Esophagus squamous epithelium (tissue), 4 donors: ENCODE measurements at regions not wholly inside any gene's neighbourhood (a gene's known extent, or its start where the extent isn't known, plus 50 kb on each side); places are given as distances from the start of the nearest gene placed in this dataset.

Experiments used
- POLR2A ChIP-seq, 4 donors: fragments of 450-650 bp; IDR thresholded peaks; one replicate each; pipeline ENCODE4 v1.6.1; 2017; ENCODE audit warnings: antibody characterized with exemption in 4 of 4, mild to moderate bottlenecking in 4 of 4, moderate library complexity in 3 of 4
- TF ChIP-seq, protein P1 (sequence below), 6 experiments: fragments of 450-650 bp in 4 of 6; fragments of 200-600 bp in 2 of 6; sonication (generic) in 2 of 6; IDR thresholded peaks; one replicate each; pipeline ENCODE4 v1.5.1; 2016 to 2019; ENCODE audit warnings: antibody characterized with exemption in 6 of 6, mild to moderate bottlenecking in 4 of 6, moderate library complexity in 4 of 6

- TF ChIP-seq POLR2A (IDR thresholded peaks at IDR 0.05): no peak
- TF ChIP-seq, protein P1, sequence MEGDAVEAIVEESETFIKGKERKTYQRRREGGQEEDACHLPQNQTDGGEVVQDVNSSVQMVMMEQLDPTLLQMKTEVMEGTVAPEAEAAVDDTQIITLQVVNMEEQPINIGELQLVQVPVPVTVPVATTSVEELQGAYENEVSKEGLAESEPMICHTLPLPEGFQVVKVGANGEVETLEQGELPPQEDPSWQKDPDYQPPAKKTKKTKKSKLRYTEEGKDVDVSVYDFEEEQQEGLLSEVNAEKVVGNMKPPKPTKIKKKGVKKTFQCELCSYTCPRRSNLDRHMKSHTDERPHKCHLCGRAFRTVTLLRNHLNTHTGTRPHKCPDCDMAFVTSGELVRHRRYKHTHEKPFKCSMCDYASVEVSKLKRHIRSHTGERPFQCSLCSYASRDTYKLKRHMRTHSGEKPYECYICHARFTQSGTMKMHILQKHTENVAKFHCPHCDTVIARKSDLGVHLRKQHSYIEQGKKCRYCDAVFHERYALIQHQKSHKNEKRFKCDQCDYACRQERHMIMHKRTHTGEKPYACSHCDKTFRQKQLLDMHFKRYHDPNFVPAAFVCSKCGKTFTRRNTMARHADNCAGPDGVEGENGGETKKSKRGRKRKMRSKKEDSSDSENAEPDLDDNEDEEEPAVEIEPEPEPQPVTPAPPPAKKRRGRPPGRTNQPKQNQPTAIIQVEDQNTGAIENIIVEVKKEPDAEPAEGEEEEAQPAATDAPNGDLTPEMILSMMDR (IDR thresholded peaks at IDR 0.05): no peak
Observed at GRCh38 chr22:34344702-34345101, 424.4 kb upstream of the LARGE1 start.
